Mesenchymal stem cell (in vitro differentiated cells and primary cell): ENCODE measurements at regions not wholly inside any gene's neighbourhood (a gene's known extent, or its start where the extent isn't known, plus 50 kb on each side); places are given as distances from the start of the nearest gene placed in this dataset.

Experiments
- DNase-seq: peaks from one replicate; pipeline ENCODE4 v3.0.0-alpha.2; 2013
- H2AFZ ChIP-seq: one replicate; pipeline ENCODE4 v1.6.1; 2013; ENCODE audit warnings: low read depth, mild to moderate bottlenecking, control low read depth, inconsistent platforms, low read length, moderate library complexity
- H2AK5ac ChIP-seq: 2 replicates; pipeline ENCODE4 v1.6.1; 2013; ENCODE audit warnings: low read length, moderate library complexity, mild to moderate bottlenecking, inconsistent platforms; ENCODE audit not compliant: severe bottlenecking
- H2BK120ac ChIP-seq: one replicate; pipeline ENCODE4 v1.6.1; 2013; ENCODE audit warnings: low read depth, mild to moderate bottlenecking, inconsistent platforms, low read length, moderate library complexity
- H2BK12ac ChIP-seq, 2 experiments: one replicate each; pipeline ENCODE4 v1.6.1; 2013; ENCODE audit warnings: inconsistent platforms in 2 of 2, low read length in 2 of 2, mild to moderate bottlenecking in 2 of 2, moderate library complexity in 2 of 2, control low read depth in 1 of 2
- H2BK15ac ChIP-seq: one replicate; pipeline ENCODE4 v1.6.1; 2013; ENCODE audit warnings: mild to moderate bottlenecking, low read depth, inconsistent platforms; ENCODE audit not compliant: poor library complexity, severe bottlenecking
- H2BK5ac ChIP-seq: 2 replicates; pipeline ENCODE4 v1.6.1; 2013; ENCODE audit warnings: low read depth, mild to moderate bottlenecking, low read length, control low read depth, inconsistent platforms; ENCODE audit not compliant: poor library complexity, severe bottlenecking
- H3K14ac ChIP-seq, 2 experiments: one replicate each; pipeline ENCODE4 v1.6.1; 2013; ENCODE audit warnings: inconsistent platforms in 2 of 2, low read length in 2 of 2, control low read depth in 1 of 2, mild to moderate bottlenecking in 1 of 2, moderate library complexity in 1 of 2
- H3K18ac ChIP-seq, 2 experiments: one replicate each; pipeline ENCODE4 v1.6.1; 2013; ENCODE audit warnings: inconsistent platforms in 2 of 2, low read length in 2 of 2, control low read depth in 1 of 2, low read depth in 1 of 2, mild to moderate bottlenecking in 1 of 2
- H3K23ac ChIP-seq, 2 experiments: one replicate each; pipeline ENCODE4 v1.6.1; 2013; ENCODE audit warnings: inconsistent platforms in 2 of 2, low read length in 2 of 2, mild to moderate bottlenecking in 2 of 2, moderate library complexity in 2 of 2, control low read depth in 1 of 2
- H3K27ac ChIP-seq: 2 replicates; pipeline ENCODE4 v1.5.1; 2013; ENCODE audit warnings: mild to moderate bottlenecking, moderate library complexity, low read length, control low read depth, inconsistent platforms; ENCODE audit not compliant: poor library complexity, severe bottlenecking
- H3K27me3 ChIP-seq, 2 experiments: 2 replicates each; pipeline versions ENCODE4 v1.6.1 to v1.7.0; 2013; ENCODE audit warnings: low read length in 2 of 2, mild to moderate bottlenecking in 2 of 2, moderate library complexity in 2 of 2, control low read depth in 1 of 2, inconsistent platforms in 1 of 2; ENCODE audit not compliant: control insufficient read depth in 1 of 2, insufficient read depth in 1 of 2
- H3K36me3 ChIP-seq, 2 experiments: 2 replicates each; pipeline versions ENCODE4 v1.6.1 to v1.7.0; 2013; ENCODE audit warnings: low read length in 2 of 2, control low read depth in 1 of 2, inconsistent platforms in 1 of 2, low read depth in 1 of 2, mild to moderate bottlenecking in 1 of 2; ENCODE audit not compliant: insufficient read depth in 2 of 2, control insufficient read depth in 1 of 2
- H3K4ac ChIP-seq, 2 experiments: one replicate each; pipeline ENCODE4 v1.6.1; 2013; ENCODE audit warnings: inconsistent platforms in 2 of 2, low read length in 2 of 2, mild to moderate bottlenecking in 2 of 2, moderate library complexity in 2 of 2, control low read depth in 1 of 2, low read depth in 1 of 2
- H3K4me1 ChIP-seq: 2 replicates; pipeline ENCODE4 v1.6.1; 2013; ENCODE audit warnings: low read depth, low read length, control low read depth; ENCODE audit not compliant: control insufficient read depth, insufficient read depth
- H3K4me2 ChIP-seq: 2 replicates; pipeline ENCODE4 v1.6.1; 2013; ENCODE audit warnings: low read length, mild to moderate bottlenecking, inconsistent platforms; ENCODE audit not compliant: poor library complexity, severe bottlenecking
- H3K4me3 ChIP-seq, 2 experiments: 2 replicates each; pipeline versions ENCODE4 v1.5.1 to v1.7.0; 2013; ENCODE audit warnings: low read length in 2 of 2, mild to moderate bottlenecking in 2 of 2, control low read depth in 1 of 2, low read depth in 1 of 2; ENCODE audit not compliant: insufficient read depth in 1 of 2
- H3K79me1 ChIP-seq: replicated peaks from 2 replicates; pipeline ENCODE4 v1.6.1; 2013; ENCODE audit warnings: mild to moderate bottlenecking, control low read depth, low read length, inconsistent platforms; ENCODE audit not compliant: poor library complexity, severe bottlenecking
- H3K9ac ChIP-seq: 2 replicates; pipeline ENCODE4 v1.7.0; 2013; ENCODE audit warnings: mild to moderate bottlenecking, low read length, moderate library complexity
- H3K9me3 ChIP-seq: 2 replicates; pipeline ENCODE4 v1.7.0; 2013; ENCODE audit warnings: mild to moderate bottlenecking, low read length; ENCODE audit not compliant: control insufficient read depth
- H4K8ac ChIP-seq: one replicate; pipeline ENCODE4 v1.6.1; 2013; ENCODE audit warnings: inconsistent platforms, mild to moderate bottlenecking, low read length, moderate library complexity
- H4K91ac ChIP-seq: one replicate; pipeline ENCODE4 v1.6.1; 2013; ENCODE audit warnings: mild to moderate bottlenecking, low read length, inconsistent platforms
- WGBS: methylation state at CpG from one replicate; pipeline ENCODE4 v1.1.7; 2013; ENCODE audit warnings: mixed read lengths; 5-methylcytosine and 5-hydroxymethylcytosine counted together

- H2BK120ac ChIP-seq, result no peak overlapping the region
- no peak overlapping the region for H3K27ac ChIP-seq
- no peak overlapping the region for H4K91ac ChIP-seq
- no peak overlapping the region for H2BK15ac ChIP-seq
- H3K14ac ChIP-seq, result no peak overlapping the region
- H3K36me3 ChIP-seq, result no peaks in the 10 kb centered on the region
- WGBS, result 97% methylated on average over 4 of the region's 5 CpGs
- H3K4me2 ChIP-seq, result no peak overlapping the region
- H3K4me3 ChIP-seq, result no peak overlapping the region
- peaks cover 12% of the 10 kb centered on the region for H3K4me1 ChIP-seq
- H4K8ac ChIP-seq, result no peak overlapping the region
- H3K79me1 ChIP-seq, result no peaks in the 10 kb centered on the region
- H3K27me3 ChIP-seq, result peaks cover 0 to 48% of the 10 kb centered on the region in 2 experiments
- no peak overlapping the region for H3K18ac ChIP-seq
- peak overlapping the region in 1 of 2 experiments; percentile 81 for H2BK12ac ChIP-seq
- no peak overlapping the region for H2AK5ac ChIP-seq
- no peaks in the 10 kb centered on the region for H3K9me3 ChIP-seq
- no peak overlapping the region for H3K9ac ChIP-seq
- DNase-seq, result no peak
- H3K4ac ChIP-seq, result peak overlapping the region in 1 of 2 experiments; percentile 76
- no peak overlapping the region for H3K23ac ChIP-seq
- no peak overlapping the region for H2BK5ac ChIP-seq
- no peak overlapping the region for H2AFZ ChIP-seq
Measured at GRCh38 chr2:41955316-41956043, 92.3 kb upstream of the PKDCC start.

GRCh38 chr2:41957431-41957830 is 90.4 kb upstream of the PKDCC start:
- Histone ChIP-seq H3K14ac (no peak overlapping the region), H4K91ac (no peak overlapping the region), H2BK120ac (no peak overlapping the region), H3K4me1 (peaks cover 12% of the 10 kb centered on the region), H2BK15ac (no peak overlapping the region), H2AK5ac (no peak overlapping the region), H3K36me3 (no peaks in the 10 kb centered on the region), H3K4me2 (no peak overlapping the region), H4K8ac (no peak overlapping the region), H3K18ac (no peak overlapping the region), H3K9ac (no peak overlapping the region), H3K27me3 (peaks cover 0 to 50% of the 10 kb centered on the region in 2 experiments), H3K4me3 (no peak overlapping the region), H3K23ac (no peak overlapping the region), H3K4ac (no peak overlapping the region), H3K79me1 (no peaks in the 10 kb centered on the region), H2BK12ac (no peak overlapping the region), H2AFZ (no peak overlapping the region), H2BK5ac (no peak overlapping the region), H3K9me3 (no peaks in the 10 kb centered on the region), H3K27ac (no peak overlapping the region)
- 98% methylated on average over 3 of the region's 3 CpGs for WGBS
- DNase-seq, result no peak

- Histone ChIP-seq H4K8ac (no peak overlapping the region), H3K4me3 (no peak overlapping the region), H2BK12ac (no peak overlapping the region), H2AFZ (no peak overlapping the region), H2BK120ac (no peak overlapping the region), H3K9me3 (no peaks in the 10 kb centered on the region), H3K36me3 (no peaks in the 10 kb centered on the region), H3K4me1 (peaks cover 12% of the 10 kb centered on the region), H3K27me3 (peaks cover 0 to 50% of the 10 kb centered on the region in 2 experiments), H4K91ac (no peak overlapping the region), H3K79me1 (no peaks in the 10 kb centered on the region), H3K4ac (no peak overlapping the region), H3K18ac (no peak overlapping the region), H3K14ac (no peak overlapping the region), H3K27ac (no peak overlapping the region), H3K4me2 (no peak overlapping the region), H2BK15ac (no peak overlapping the region), H2AK5ac (no peak overlapping the region), H3K23ac (no peak overlapping the region), H2BK5ac (no peak overlapping the region), H3K9ac (no peak overlapping the region)
- 97% methylated on average over 3 of the region's 4 CpGs for WGBS
- no peak for DNase-seq
Measured at GRCh38 chr2:41958251-41958650, 89.6 kb upstream of the PKDCC start.

DNA sequence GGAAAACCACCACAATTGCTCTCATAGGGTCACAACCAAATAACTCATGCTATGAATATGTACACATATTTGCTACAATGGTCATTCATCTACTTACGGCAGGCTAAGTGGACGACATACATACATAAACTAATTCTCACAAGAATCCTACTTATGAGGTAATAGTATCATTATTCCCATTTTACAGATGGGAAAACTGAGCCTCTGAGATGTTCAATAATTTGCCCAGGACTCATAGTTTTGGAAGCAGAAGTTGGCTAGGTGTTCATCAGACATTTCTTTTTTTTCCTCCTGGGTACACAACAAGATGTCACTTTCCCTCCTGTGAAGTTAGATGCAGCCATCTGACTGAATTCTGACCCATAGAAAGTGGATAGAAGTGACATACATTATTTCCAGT is 89.0 kb upstream of the PKDCC start:
- no peak overlapping the region for H3K4ac ChIP-seq
- H2AFZ ChIP-seq, result no peak overlapping the region
- H3K79me1 ChIP-seq, result no peaks in the 10 kb centered on the region
- no peak overlapping the region for H3K18ac ChIP-seq
- no peak overlapping the region for H4K91ac ChIP-seq
- H3K4me2 ChIP-seq, result no peak overlapping the region
- H2BK12ac ChIP-seq, result no peak overlapping the region
- H3K9ac ChIP-seq, result no peak overlapping the region
- no peak overlapping the region for H2BK15ac ChIP-seq
- H3K4me1 ChIP-seq, result peaks cover 10% of the 10 kb centered on the region
- peaks cover 0 to 50% of the 10 kb centered on the region in 2 experiments for H3K27me3 ChIP-seq
- no peak overlapping the region for H2BK120ac ChIP-seq
- no peak overlapping the region for H3K4me3 ChIP-seq
- WGBS, result 83% methylated on average over 1 of the region's 2 CpGs
- no peak overlapping the region for H3K14ac ChIP-seq
- H2AK5ac ChIP-seq, result no peak overlapping the region
- no peaks in the 10 kb centered on the region for H3K36me3 ChIP-seq
- H4K8ac ChIP-seq, result no peak overlapping the region
- H3K27ac ChIP-seq, result no peak overlapping the region
- no peak overlapping the region for H3K23ac ChIP-seq
- DNase-seq, result no peak
- H3K9me3 ChIP-seq, result no peaks in the 10 kb centered on the region
- H2BK5ac ChIP-seq, result no peak overlapping the region
